MM.1S (cell line): ENCODE measurements at regions not wholly inside any gene's neighbourhood (a gene's known extent, or its start where the extent isn't known, plus 50 kb on each side); places are given as distances from the start of the nearest gene placed in this dataset.

Experiments used
- CTCF ChIP-seq: fragments of 300-600 bp; sonication (generic); IDR thresholded peaks from 2 replicates; pipeline ENCODE4 v1.5.1; 2016; ENCODE audit warnings: antibody characterized with exemption, low read length, mixed read lengths
- EZH2 ChIP-seq: fragments of 300-600 bp; sonication (generic); optimal IDR thresholded peaks from 2 replicates; pipeline ENCODE3; 2017; ENCODE audit warnings: low read depth, mild to moderate bottlenecking, antibody characterized with exemption, low read length, mixed read lengths
- EZH2phosphoT487 ChIP-seq: fragments of 300-600 bp; sonication (generic); IDR thresholded peaks from 2 replicates; pipeline ENCODE4 v1.6.1; 2018; ENCODE audit warnings: antibody characterized with exemption, low read length

DNA sequence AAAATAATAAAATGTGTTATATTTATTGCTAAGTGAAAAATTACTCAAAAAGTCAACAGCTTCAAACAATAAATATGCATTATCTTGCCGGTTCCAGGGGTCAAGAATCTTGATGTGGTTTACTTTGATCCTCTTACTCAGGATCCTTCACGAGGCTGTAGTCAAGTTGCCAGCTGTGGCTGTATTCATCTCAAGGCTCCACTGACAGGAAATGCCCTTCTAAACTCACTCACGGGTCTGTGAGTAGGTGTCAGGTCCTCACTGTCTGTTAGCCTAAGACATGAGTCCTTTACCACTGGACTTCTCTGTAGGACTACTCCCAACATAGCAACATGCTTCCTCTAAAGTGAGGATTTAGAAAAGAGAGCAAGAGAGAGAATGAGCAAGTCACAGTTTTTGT is 983.0 kb downstream of the SI start:
- TF ChIP-seq CTCF (no peak), EZH2 (no peak), EZH2phosphoT487 (no peak)
